Stimulated activated naive B cell treated with anti-CD40 and anti-IgM and Interleukin-4, amounts not matched to agents 10 μg/mL and 1 μg/mL and 100 μg/mL, for 72 hours (primary cell): ENCODE measurements at regions not wholly inside any gene's neighbourhood (a gene's known extent, or its start where the extent isn't known, plus 50 kb on each side); places are given as distances from the start of the nearest gene placed in this dataset.
"Not testable (repeated sequence)": the region's sequence is repeated elsewhere in the genome, so short reads cannot be mapped to it uniquely, and the experiment has no call there.

Experiments used
- ATAC-seq, 2 donors: fragments of 150-1000 bp; cut with Tn5 transposase; replicated peaks; 2 replicates each; pipeline ENCODE4 v1.10.0; 2021; ENCODE audit warnings: moderate library complexity in 1 of 2
- DNase-seq: peaks from one replicate; pipeline ENCODE4 v3.0.0; 2021
- H3K27ac Mint-ChIP-seq: one replicate; pipeline ENCODE4 v1.8.0; 2022; ENCODE audit warnings: mild to moderate bottlenecking, mixed read lengths
- H3K27me3 Mint-ChIP-seq, 2 donors: one replicate each; pipeline ENCODE4 v1.8.0; 2022; ENCODE audit warnings: mixed read lengths in 2 of 2
- H3K36me3 Mint-ChIP-seq, 2 donors: one replicate each; pipeline ENCODE4 v1.8.0; 2022; ENCODE audit warnings: mixed read lengths in 2 of 2, mild to moderate bottlenecking in 1 of 2
- H3K4me1 Mint-ChIP-seq, 2 donors: one replicate each; pipeline ENCODE4 v1.8.0; 2022; ENCODE audit warnings: mixed read lengths in 2 of 2, mild to moderate bottlenecking in 1 of 2
- H3K4me3 Mint-ChIP-seq, 2 donors: one replicate each; pipeline ENCODE4 v1.8.0; 2022; ENCODE audit warnings: mild to moderate bottlenecking in 2 of 2, mixed read lengths in 2 of 2, moderate library complexity in 1 of 2
- H3K9me3 Mint-ChIP-seq, 2 donors: one replicate each; pipeline ENCODE4 v1.8.0; 2022; ENCODE audit warnings: mixed read lengths in 2 of 2, mild to moderate bottlenecking in 1 of 2

GRCh38 chr2:136319237-136319636 lies 201.3 kb upstream of the CXCR4 start:
- ATAC-seq (peak; percentile 85 to 91), DNase-seq (peak; percentile 37)
- peaks cover 0 to 1% of the 10 kb centered on the region in 2 donors for H3K9me3 Mint-ChIP-seq
- peaks cover 0 to 4% of the 10 kb centered on the region in 2 donors for H3K27me3 Mint-ChIP-seq
- peak overlapping the region; percentile 14 to 28 for H3K4me3 Mint-ChIP-seq
- H3K27ac Mint-ChIP-seq: peak overlapping the region; percentile 76
- H3K4me1 Mint-ChIP-seq: peaks cover 26 to 45% of the 10 kb centered on the region in 2 donors
- peaks cover 0 to 3% of the 10 kb centered on the region in 2 donors for H3K36me3 Mint-ChIP-seq

GRCh38 chr2:136314240-136314639 lies 196.3 kb upstream of the CXCR4 start:
- DNase-seq (no peak), ATAC-seq (no peak)
- H3K27ac Mint-ChIP-seq: no peak overlapping the region
- peaks cover 19 to 37% of the 10 kb centered on the region in 2 donors for H3K4me1 Mint-ChIP-seq
- H3K36me3 Mint-ChIP-seq: no peaks in the 10 kb centered on the region
- peaks cover 0 to 4% of the 10 kb centered on the region in 2 donors for H3K27me3 Mint-ChIP-seq
- peaks cover 0 to 2% of the 10 kb centered on the region in 2 donors for H3K9me3 Mint-ChIP-seq
- no peak overlapping the region for H3K4me3 Mint-ChIP-seq

- ATAC-seq, H3K9me3 Mint-ChIP-seq, H3K4me3 Mint-ChIP-seq, H3K36me3 Mint-ChIP-seq, H3K27me3 Mint-ChIP-seq, DNase-seq, H3K27ac Mint-ChIP-seq: not testable (repeated sequence)
- peaks cover 18 to 28% of the 10 kb centered on the region in 2 donors for H3K4me1 Mint-ChIP-seq
Observed at GRCh38 chr2:136312568-136312967, 194.6 kb upstream of the CXCR4 start.

- H3K36me3 Mint-ChIP-seq: no peaks in the 10 kb centered on the region
- ATAC-seq (peak; percentile 76 to 85), DNase-seq (peak; percentile 20)
- H3K4me3 Mint-ChIP-seq: peak overlapping the region in 1 of 2 donors; percentile 37
- peaks cover 0 to 4% of the 10 kb centered on the region in 2 donors for H3K9me3 Mint-ChIP-seq
- H3K27me3 Mint-ChIP-seq: no peaks in the 10 kb centered on the region
- peak overlapping the region; percentile 86 for H3K27ac Mint-ChIP-seq
- peaks cover 21 to 25% of the 10 kb centered on the region in 2 donors for H3K4me1 Mint-ChIP-seq
Observed at GRCh38 chr2:136310797-136311603, 193.1 kb upstream of the CXCR4 start.

GRCh38 chr2:136310005-136310495 lies 192.1 kb upstream of the CXCR4 start:
- peaks cover 0 to 4% of the 10 kb centered on the region in 2 donors for H3K9me3 Mint-ChIP-seq
- H3K4me1 Mint-ChIP-seq: peaks cover 26 to 35% of the 10 kb centered on the region in 2 donors
- no peaks in the 10 kb centered on the region for H3K36me3 Mint-ChIP-seq
- H3K27me3 Mint-ChIP-seq: no peaks in the 10 kb centered on the region
- peak; percentile 55 to 66 for ATAC-seq
- H3K4me3 Mint-ChIP-seq: peak overlapping the region; percentile 3 to 5
- peak; percentile 62 for DNase-seq
- peak overlapping the region; percentile 85 for H3K27ac Mint-ChIP-seq

- Mint-ChIP-seq H3K9me3 (peaks cover 0 to 4% of the 10 kb centered on the region in 2 donors), H3K27me3 (no peaks in the 10 kb centered on the region), H3K27ac (no peak overlapping the region), H3K36me3 (no peaks in the 10 kb centered on the region), H3K4me1 (peaks cover 29 to 35% of the 10 kb centered on the region in 2 donors), H3K4me3 (no peak overlapping the region)
- ATAC-seq (no peak), DNase-seq (no peak)
Observed at GRCh38 chr2:136308611-136309010, 190.7 kb upstream of the CXCR4 start.

- peaks cover 29 to 35% of the 10 kb centered on the region in 2 donors for H3K4me1 Mint-ChIP-seq
- H3K27me3 Mint-ChIP-seq: no peaks in the 10 kb centered on the region
- no peak overlapping the region for H3K4me3 Mint-ChIP-seq
- no peak for ATAC-seq
- no peaks in the 10 kb centered on the region for H3K36me3 Mint-ChIP-seq
- H3K27ac Mint-ChIP-seq: no peak overlapping the region
- DNase-seq: no peak
- H3K9me3 Mint-ChIP-seq: peaks cover 0 to 4% of the 10 kb centered on the region in 2 donors
Observed at GRCh38 chr2:136306836-136307235, 188.9 kb upstream of the CXCR4 start.

- Mint-ChIP-seq H3K4me1 (peaks cover 21 to 26% of the 10 kb centered on the region in 2 donors), H3K27ac (peak overlapping the region; percentile 51), H3K4me3 (no peak overlapping the region), H3K27me3 (no peaks in the 10 kb centered on the region), H3K36me3 (no peaks in the 10 kb centered on the region), H3K9me3 (peaks cover 0 to 4% of the 10 kb centered on the region in 2 donors)
- DNase-seq (peak; percentile 35), ATAC-seq (peak; percentile 88 to 93)
Observed at GRCh38 chr2:136305517-136306192, 187.7 kb upstream of the CXCR4 start.

- Mint-ChIP-seq H3K9me3 (no peaks in the 10 kb centered on the region), H3K4me3 (no peak overlapping the region), H3K36me3 (no peaks in the 10 kb centered on the region), H3K4me1 (peaks cover 14 to 15% of the 10 kb centered on the region in 2 donors), H3K27ac (no peak overlapping the region), H3K27me3 (no peaks in the 10 kb centered on the region)
- DNase-seq: no peak
- no peak for ATAC-seq
Observed at GRCh38 chr2:136301006-136301405, 183.1 kb upstream of the CXCR4 start.

- Mint-ChIP-seq H3K27ac (no peak overlapping the region), H3K36me3 (no peaks in the 10 kb centered on the region), H3K27me3 (no peaks in the 10 kb centered on the region), H3K4me1 (peaks cover 4 to 5% of the 10 kb centered on the region in 2 donors), H3K4me3 (no peak overlapping the region), H3K9me3 (no peaks in the 10 kb centered on the region)
- ATAC-seq (no peak), DNase-seq (no peak)
Observed at GRCh38 chr2:136298631-136299030, 180.7 kb upstream of the CXCR4 start.

GRCh38 chr2:136297994-136298393 lies 180.0 kb upstream of the CXCR4 start:
- H3K4me1 Mint-ChIP-seq: peaks cover 4 to 5% of the 10 kb centered on the region in 2 donors
- ATAC-seq (no peak), DNase-seq (no peak)
- H3K27me3 Mint-ChIP-seq: no peaks in the 10 kb centered on the region
- H3K36me3 Mint-ChIP-seq: no peaks in the 10 kb centered on the region
- H3K4me3 Mint-ChIP-seq: no peak overlapping the region
- H3K27ac Mint-ChIP-seq: no peak overlapping the region
- H3K9me3 Mint-ChIP-seq: no peaks in the 10 kb centered on the region

- H3K4me1 Mint-ChIP-seq: peaks cover 4 to 5% of the 10 kb centered on the region in 2 donors
- H3K27ac Mint-ChIP-seq: no peak overlapping the region
- H3K9me3 Mint-ChIP-seq: no peaks in the 10 kb centered on the region
- H3K36me3 Mint-ChIP-seq: no peaks in the 10 kb centered on the region
- no peaks in the 10 kb centered on the region for H3K27me3 Mint-ChIP-seq
- no peak overlapping the region for H3K4me3 Mint-ChIP-seq
- no peak for ATAC-seq
- DNase-seq: no peak
Observed at GRCh38 chr2:136297312-136297711, 179.4 kb upstream of the CXCR4 start.

GRCh38 chr2:136295168-136295567 lies 177.2 kb upstream of the CXCR4 start:
- peaks cover 4 to 5% of the 10 kb centered on the region in 2 donors for H3K4me1 Mint-ChIP-seq
- no peak for ATAC-seq
- H3K36me3 Mint-ChIP-seq: no peaks in the 10 kb centered on the region
- H3K27ac Mint-ChIP-seq: no peak overlapping the region
- no peak for DNase-seq
- H3K9me3 Mint-ChIP-seq: peaks cover 0 to 7% of the 10 kb centered on the region in 2 donors
- H3K4me3 Mint-ChIP-seq: no peak overlapping the region
- no peaks in the 10 kb centered on the region for H3K27me3 Mint-ChIP-seq

- no peak for ATAC-seq
- no peak for DNase-seq
- no peaks in the 10 kb centered on the region for H3K36me3 Mint-ChIP-seq
- H3K9me3 Mint-ChIP-seq: peaks cover 0 to 7% of the 10 kb centered on the region in 2 donors
- H3K27me3 Mint-ChIP-seq: no peaks in the 10 kb centered on the region
- H3K4me3 Mint-ChIP-seq: no peak overlapping the region
- H3K4me1 Mint-ChIP-seq: peaks cover 2 to 5% of the 10 kb centered on the region in 2 donors
- no peak overlapping the region for H3K27ac Mint-ChIP-seq
Observed at GRCh38 chr2:136291871-136292270, 173.9 kb upstream of the CXCR4 start.
